IPS DF 4.7 (cell line): ENCODE measurements at regions not wholly inside any gene's neighbourhood (a gene's known extent, or its start where the extent isn't known, plus 50 kb on each side); places are given as distances from the start of the nearest gene placed in this dataset.

Experiments
- DNase-seq: peaks from one replicate; pipeline ENCODE4 v3.0.0-alpha.2; 2013; ENCODE audit warnings: low spot score; ENCODE audit errors: extremely low read depth

DNA sequence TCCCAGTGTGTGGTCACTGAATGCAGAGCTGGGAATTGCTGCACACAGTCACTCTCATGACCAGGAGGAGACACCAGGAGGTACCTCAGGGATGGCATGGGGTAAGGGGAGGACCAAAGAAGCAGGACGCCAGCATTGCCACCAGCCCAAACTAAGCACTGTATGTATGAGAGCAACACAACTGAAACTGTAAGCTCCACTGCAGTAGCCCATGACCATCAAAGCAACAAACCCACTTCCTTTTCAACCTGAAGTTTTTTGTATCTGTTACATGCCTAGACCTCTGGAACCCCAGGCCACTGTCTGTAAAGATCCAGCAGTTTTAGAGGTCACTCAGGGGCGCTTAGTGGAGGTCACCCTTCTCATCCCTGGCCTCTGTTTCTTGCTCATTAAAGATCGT is 164.3 kb downstream of the SETD4 start:
- no peak for DNase-seq

DNA sequence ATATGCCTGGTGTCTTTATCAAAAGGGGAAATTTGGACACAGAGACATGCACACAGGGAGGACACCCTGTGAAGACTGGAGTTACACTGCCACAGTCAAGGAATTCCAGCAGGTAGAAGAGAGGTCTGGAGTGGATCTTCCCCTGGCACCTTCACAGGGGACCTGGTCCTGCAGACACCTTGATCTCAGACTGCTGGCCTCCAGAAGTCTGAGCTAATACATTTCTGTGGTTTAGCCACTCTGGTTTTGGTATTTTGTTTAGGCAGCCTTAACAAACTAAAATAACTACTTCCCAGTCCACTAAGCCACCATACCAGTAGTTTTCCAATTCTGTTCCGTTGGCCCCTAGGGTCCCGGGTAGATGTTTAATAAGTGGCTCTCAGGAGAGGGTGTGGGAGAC is 164.7 kb downstream of the SETD4 start:
- DNase-seq, result no peak

DNA sequence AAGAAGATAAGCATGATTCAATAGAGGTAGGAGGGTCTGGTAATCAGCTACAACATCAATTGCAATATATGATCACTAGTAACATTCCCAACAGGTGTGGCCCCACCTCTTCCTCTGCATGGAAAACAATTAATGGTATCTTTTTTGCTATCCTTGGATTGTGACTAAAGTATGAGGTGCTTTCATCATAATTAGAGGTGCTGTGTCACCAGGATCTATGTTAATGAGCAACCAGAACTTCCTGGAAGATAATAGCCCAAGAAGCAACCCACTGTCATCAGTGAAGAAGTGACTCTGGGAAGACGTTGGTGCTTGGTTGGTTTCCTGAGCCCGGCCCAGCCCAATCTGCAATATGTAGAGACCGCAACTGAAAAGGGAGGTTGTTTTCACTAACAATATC is 167.2 kb downstream of the SETD4 start:
- no peak for DNase-seq

DNA sequence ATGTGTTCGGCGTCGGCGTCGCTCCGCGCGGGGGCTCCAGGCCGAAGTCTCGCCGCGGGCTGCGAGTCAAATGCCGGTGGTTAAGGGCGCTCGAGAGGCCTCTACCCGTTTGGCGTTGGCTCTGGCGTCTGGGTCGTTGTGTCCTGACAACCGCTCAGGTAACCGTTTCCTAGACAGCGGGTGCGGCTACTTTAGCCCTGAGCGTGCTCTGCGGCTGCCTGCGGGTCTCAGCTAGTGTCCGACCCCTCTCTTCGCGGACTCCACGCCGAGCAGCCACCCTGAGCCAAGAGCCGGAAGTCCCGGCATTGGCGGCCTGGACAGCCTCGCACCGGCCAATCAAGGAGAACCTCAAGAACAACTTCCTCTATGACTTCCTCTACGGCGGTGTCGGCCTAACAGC is 173.4 kb downstream of the SETD4 start:
- no peak for DNase-seq

DNA sequence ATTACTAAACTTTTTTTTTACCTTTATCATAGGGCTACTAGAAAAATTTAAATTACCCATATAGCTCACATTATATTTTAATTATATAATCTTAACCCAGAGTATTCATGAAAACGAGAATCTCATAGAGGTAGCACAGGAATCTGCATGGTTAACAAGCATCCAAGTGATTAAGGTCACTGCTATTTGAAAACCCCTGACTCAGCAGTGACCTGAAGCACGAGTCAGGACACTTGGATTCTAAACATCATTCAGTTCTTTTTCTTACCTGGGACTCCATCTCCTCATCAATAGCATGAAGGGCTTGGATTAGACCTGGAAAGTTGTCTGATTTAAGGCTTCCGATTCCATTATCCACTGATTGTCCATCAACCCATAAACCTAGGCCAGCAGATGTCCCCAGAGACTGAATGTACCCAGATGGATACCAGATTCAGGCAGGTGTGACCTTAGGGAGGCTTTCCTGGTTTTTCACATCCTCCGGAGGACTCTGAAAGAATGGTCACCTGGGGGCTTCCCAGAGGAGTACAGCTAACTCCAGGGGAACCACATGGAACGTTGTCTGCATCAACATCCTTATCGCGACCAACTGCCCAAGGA is 174.3 kb downstream of the SETD4 start:
- no peak for DNase-seq

DNA sequence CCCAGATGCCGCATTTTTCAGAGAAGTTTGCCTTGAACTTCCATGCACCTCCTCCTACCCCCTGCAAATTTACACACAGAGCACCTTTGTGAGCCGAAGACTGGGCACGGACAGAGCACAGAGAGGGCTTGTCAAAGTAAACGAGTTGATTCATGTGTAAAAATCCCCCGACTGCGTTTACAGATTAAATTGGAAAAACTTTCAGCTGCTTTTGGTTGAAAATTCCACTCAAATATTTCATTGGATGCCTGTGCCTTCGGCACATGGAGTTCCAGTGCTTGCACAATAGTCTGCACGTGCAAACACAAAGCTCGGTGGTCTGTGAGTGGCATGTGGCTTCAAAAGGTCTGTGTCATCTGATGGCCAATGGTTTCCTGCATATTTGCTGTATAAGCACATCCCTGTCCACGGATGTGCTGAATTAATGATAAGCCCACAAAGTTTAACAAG is 177.5 kb downstream of the SETD4 start:
- no peak for DNase-seq

DNA sequence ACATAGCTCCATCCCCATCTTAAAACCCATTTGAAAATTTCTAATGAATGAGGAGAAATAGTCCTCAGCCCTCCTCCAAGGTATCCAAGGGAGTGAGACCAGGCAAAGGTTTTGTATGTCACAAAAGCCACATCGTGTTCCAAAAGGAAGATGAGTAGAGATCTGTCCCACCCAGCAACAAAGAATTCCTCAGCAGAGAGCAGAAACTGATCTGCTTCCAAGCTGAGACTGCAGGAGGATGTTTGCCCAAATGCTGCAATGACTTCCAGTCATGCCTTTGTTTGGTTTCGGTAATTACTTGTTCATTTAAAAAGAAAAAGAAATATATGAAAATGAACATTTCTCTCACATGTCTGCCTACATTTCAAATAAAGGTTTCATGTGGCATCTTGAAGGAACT is 186.9 kb downstream of the SETD4 start:
- no peak for DNase-seq

DNA sequence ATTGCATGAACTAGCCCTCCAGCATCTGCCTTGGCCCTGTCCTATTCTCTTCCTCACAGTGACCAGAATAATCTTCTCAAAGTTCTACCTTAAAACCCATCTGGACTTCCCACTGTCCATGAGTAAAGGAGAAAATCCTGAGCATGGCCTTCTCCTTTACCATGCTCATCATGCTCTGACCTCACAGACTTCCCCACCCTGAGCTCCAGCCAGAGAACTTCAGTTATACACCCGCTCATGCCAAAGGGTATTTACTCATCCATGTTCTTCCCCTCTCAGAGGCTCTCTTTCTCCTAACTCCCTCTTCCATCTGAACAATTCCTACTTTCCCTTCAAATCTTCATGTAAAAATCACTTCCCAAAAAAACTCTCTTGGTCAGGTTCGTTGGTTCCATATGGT is 188.4 kb downstream of the SETD4 start:
- no peak for DNase-seq

DNA sequence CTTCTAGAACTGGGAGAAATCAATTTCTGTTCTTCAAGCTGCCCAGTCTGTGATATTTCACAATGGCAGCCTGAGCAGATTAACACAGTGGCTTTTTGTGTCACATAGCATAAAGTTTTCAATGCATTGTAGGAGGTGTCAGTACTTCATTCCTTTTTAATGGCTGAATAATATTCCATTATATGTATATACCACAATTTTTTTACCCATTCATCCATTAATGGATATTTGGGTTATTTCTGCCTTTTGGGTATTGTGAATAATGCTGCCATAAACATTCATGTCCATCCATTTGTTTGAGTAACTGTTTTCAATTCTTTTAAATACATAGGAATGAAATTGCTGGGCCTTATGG is 191.5 kb downstream of the SETD4 start:
- no peak for DNase-seq

DNA sequence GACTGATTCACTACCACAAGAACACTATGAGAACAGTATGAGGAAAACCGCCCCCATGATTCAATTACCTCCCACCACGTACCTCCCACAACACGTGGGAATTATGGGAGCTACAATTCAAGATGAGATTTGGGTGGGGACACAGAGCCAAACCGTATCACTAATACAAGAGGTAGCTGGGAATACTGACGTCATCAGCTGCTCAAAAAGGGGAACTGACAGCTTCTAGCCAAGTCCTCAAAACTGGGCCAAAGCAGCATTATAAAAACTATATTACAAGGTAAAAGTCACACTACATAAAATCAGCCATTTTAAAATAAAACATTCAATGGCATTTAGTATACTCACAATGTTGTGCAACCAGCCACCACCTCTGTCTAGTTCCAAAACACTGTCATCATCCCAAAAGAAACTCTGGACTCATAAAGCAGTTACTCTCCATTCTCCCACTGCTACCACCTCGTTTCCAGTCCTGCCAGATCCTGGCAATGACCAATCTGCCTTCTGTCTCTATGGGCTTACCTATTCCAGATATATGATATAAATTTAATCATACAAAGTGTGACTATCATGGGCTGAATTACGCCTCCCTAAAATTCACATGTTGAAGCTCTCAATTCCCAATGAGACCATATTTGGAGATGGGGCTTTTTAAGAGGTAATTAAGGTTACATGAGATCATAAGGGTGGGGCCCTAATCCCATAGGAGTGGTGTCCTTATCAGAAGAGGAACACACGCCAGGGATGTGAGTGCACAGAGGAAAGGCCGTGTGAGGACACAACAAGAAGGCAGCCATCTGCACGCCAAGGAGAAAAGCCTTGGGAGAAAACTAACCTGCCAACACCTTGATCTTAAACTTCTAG is 192.1 kb downstream of the SETD4 start:
- no peak for DNase-seq

DNA sequence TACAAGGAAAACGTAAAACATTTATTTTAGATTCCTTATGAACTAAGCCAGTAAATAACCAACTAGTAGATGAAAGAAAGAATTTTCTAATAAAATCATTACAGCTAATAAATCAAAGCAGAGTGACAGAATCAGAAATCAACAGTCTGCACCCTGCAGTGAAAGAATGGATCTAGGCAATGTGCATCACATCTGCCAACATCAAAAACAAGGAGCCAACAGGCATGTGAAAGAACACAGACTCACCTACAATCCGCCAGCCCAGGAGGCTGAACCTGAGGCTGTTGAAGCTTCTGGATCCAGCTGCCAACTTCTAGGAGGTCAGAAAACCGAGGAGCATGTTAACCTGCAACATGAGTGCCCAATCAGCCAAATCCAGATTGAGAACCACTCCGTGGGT is 196.3 kb downstream of the SETD4 start:
- no peak for DNase-seq

DNA sequence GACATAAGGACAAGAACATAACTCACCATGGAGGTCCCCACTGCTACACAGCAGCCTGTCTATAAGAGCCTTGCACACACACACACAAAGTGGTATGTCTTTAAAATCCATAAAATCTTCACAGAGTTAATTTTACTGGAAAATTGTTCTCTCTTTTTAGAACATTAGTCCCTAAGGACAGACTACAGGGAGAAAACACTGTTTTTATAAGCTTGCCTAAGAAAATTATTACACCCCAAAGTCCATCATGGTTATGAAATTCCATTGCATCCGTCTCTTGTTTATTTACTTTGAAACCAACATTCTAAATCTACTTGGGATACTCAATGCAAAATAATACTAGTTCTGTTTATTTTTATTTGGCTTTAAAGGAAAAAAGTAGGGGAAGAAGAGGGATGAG is 197.4 kb downstream of the SETD4 start:
- DNase-seq, result no peak

DNA sequence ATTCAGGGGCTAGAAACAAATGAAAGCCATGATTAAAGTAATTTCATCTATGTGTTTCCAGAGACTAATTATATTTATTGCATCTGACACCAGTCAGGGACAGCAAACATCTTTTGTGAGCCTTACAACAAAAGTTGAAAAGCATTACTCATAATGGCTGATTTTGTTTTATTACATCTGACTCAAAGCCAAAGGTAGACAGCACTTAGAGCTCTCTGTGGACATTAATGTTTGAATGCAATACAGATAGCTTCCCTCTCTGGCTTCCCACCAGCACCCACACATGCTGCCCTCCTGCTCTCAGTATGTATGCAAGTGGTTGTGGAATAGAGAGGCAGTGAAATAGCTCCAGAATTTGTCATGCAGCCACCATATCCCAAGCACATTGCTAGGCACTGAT is 198.7 kb downstream of the SETD4 start:
- DNase-seq, result no peak

DNA sequence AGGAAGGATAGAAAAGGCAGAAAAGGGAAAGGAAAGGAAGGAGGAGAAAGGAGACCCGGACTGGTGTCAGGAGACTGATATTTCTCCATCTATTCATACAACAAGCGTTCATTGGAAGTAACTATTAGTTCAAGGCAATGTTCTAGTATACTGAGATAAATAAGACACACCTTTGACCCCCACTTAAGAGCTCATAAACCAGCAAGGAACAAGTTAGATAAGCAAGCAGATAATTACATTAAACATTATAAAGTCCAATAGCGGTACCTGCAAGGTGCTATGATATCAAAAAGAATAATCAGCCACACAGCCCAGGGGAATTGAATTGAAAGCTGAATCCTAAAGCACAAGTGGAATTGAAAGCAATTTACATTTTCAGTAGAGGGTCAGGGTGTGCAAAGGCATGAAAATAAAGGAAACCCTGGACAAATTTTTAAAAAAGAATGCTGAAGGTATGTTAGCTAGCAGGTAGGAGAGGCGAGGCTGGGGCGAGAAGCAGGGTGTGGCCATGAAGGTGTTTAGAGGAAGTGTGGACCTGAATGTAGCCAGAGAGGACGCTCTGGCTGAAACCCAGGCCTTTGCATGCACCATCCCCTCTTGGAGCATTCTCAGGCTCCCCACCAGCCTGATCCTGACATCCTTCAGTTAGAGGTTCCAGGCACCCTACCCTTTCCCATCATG is 200.0 kb downstream of the SETD4 start:
- no peak for DNase-seq

DNA sequence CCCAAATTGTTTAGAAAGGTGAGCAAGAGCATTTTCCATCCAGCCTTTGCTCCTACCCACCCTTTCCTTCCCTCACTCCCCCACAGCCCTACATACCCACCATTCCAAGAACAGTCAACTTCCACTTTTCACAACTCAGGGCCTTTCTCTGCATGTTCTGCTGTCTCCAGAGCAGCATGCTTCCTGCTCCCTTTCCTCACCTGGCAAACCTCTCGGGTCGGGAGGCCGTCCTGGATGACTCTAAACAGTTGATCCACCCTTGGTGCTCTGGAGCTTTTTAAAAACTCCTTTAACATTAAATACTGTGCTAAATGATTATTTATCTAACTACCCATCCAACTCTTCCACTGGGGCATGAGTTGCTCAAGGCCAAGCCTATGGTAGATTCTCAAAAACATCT is 200.6 kb downstream of the SETD4 start:
- DNase-seq, result no peak

DNA sequence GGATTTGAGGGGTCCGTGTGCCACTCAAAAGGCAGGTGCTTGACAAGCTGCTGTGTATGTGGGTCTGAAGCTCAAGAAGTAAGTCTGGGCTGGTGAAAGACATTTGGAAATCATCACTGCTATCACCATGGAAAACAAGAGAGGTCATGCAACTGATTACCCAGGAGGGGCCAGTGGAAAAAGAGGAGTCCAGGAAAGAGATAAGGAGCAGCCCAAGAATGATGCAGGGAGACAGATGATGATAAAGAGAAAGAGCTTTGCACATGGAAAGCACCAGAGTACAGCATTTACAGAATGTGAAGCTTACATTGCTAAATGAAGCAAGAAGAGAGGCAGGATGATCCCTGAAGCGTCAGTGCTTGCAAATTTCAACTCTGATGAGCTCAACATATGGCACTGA is 203.2 kb downstream of the SETD4 start:
- DNase-seq, result no peak

DNA sequence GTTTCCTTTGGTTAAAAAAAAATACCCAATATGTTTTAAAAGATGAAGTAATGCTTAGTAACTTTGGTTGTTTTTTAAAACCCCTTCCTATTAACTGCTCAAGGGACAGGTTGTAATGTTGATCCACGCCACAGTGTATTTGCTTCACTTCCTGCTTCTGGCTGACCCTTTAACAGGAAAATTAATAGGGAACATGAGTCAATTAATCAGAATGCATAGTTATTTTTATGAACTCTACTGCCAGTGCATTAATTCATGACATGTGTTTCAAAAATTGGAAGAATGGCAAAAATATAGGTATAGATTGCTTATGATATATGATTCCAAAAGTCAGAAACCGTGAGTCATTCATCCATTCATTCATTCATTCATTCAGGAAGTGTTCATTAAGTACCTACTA is 204.8 kb downstream of the SETD4 start:
- DNase-seq, result no peak

DNA sequence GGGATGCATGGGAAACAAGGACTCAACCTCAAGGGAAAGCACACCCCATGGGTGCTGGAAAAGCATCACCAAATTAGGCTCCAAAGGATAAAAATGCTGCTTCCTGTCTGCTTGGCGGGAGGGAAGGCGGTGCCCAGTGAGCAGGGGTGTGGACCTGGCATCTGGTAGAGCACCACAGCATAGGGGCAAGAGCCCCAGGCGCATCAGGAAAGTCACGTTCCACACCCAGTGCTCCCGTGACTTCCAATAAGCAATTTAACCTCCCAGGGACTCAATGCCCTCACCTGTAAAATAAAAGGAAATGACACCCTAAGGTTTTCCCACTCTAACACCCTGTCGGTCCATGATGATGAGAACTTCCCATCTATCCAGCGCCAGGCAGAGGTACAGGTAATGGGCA is 206.0 kb downstream of the SETD4 start:
- no peak for DNase-seq

DNA sequence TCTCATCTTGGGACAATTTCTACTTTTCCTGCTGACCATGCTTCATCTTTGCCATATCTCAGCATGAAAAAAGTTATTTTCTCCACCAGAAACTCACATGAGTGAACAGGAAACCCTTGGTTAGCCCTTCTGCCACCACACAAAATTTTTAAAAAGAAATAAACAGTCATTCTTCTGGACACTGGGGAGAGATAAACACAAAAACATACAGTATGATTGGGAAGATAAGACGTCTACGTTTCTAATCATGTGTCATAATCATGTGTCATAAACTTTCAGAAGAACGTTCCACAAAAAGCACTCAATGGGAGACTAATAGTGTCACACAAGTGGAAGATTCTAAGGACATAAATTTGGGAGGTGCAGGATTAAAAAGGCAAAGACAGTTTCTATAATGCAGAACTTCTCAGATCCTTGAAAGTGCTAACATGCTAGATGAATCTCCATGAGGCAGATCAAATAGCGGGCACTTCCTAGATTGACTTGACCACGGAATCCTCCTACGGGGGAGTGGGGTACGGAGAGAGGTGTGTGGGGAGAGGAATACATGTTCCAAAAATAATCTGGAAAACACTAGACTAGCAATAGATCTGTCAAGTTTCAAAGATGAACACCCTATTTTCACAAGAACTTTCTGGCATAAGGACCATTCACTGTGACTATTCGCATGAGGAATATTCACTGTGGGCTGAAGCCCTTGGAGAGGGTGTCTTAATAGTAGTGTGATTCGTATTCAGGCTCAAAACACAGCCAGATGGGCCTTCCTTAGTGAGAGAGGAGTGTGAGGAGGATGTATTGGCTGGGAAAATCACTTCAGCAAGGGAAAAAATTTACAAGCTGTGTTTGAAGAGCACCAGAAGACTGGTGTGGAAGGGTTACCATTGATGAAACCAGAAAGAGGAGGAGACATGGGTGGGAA is 206.7 kb downstream of the SETD4 start:
- no peak for DNase-seq

DNA sequence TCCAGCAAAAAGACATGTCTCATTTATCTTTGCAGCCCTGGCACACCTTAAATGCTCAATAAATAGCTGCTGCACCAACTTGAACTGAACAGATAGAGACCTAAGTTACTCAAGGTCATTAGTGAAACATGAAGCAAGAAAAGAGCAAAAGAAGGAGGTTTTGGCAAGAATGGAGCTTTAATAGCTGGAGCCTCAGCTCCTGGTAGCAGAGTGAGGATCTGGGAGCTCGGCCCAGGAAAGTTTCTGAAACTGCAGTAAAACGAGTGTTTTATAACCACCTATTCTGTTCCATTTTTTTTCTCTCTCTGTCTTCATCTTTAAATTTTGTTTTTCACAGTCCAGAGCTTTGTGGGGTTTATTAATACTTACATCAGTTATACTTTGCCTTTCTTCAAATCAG is 207.5 kb downstream of the SETD4 start:
- no peak for DNase-seq

DNA sequence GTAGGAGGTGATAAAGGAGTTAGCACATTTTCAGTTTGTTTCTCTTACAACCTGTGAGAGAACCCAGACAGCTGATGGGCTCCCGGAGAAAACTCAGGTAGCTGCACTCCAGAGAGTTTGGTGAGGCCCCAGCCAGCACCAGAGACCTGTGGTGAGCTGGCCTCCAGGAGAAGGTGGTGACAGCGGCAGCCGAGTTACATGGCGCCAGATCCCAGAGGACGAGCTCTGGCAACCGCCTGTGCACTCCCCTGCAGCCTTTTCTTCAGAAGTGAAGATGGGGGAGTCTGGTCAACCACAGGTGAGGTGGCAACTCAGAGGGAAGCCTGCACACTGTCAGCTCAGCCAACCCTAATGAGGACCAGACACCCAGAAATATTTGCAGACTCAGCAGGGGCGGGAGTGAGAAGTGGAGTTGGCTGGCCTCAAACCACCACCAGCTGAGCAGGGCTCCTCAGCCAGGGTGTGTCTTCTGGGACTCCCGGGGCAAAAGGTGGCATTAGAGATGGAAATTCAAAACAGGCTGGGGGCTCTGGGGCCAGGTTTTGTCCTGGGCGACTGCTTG is 209.7 kb downstream of the SETD4 start:
- no peak for DNase-seq
